Osteocyte (in vitro differentiated cells): ENCODE measurements at regions not wholly inside any gene's neighbourhood (a gene's known extent, or its start where the extent isn't known, plus 50 kb on each side); places are given as distances from the start of the nearest gene placed in this dataset.

Experiments used
- DNase-seq: peaks from one replicate; pipeline ENCODE4 v3.0.0; 2021; ENCODE audit warnings: mixed read lengths; ENCODE audit not compliant: unreplicated experiment; ENCODE audit errors: extremely low spot score
- H3K27ac Mint-ChIP-seq: one replicate; pipeline ENCODE4 v1.8.0; 2021; ENCODE audit warnings: mild to moderate bottlenecking, mixed read lengths; ENCODE audit not compliant: unreplicated experiment
- H3K27me3 Mint-ChIP-seq: one replicate; pipeline ENCODE4 v1.8.0; 2021; ENCODE audit warnings: mixed read lengths; ENCODE audit not compliant: unreplicated experiment
- H3K36me3 Mint-ChIP-seq: one replicate; pipeline ENCODE4 v1.8.0; 2021; ENCODE audit warnings: mixed read lengths; ENCODE audit not compliant: unreplicated experiment
- H3K4me1 Mint-ChIP-seq: one replicate; pipeline ENCODE4 v1.8.0; 2021; ENCODE audit warnings: mixed read lengths; ENCODE audit not compliant: unreplicated experiment
- H3K4me3 Mint-ChIP-seq: one replicate; pipeline ENCODE4 v1.8.0; 2021; ENCODE audit warnings: mild to moderate bottlenecking, moderate library complexity, mixed read lengths; ENCODE audit not compliant: unreplicated experiment
- H3K9me3 Mint-ChIP-seq: one replicate; pipeline ENCODE4 v1.8.0; 2021; ENCODE audit warnings: mixed read lengths; ENCODE audit not compliant: unreplicated experiment
- CTCF ChIP-seq: fragments of 200-600 bp; sonication (generic); IDR thresholded peaks from 2 replicates; pipeline ENCODE4 v1.5.0; 2021; ENCODE audit warnings: antibody characterized with exemption, mild to moderate bottlenecking, moderate library complexity

DNA sequence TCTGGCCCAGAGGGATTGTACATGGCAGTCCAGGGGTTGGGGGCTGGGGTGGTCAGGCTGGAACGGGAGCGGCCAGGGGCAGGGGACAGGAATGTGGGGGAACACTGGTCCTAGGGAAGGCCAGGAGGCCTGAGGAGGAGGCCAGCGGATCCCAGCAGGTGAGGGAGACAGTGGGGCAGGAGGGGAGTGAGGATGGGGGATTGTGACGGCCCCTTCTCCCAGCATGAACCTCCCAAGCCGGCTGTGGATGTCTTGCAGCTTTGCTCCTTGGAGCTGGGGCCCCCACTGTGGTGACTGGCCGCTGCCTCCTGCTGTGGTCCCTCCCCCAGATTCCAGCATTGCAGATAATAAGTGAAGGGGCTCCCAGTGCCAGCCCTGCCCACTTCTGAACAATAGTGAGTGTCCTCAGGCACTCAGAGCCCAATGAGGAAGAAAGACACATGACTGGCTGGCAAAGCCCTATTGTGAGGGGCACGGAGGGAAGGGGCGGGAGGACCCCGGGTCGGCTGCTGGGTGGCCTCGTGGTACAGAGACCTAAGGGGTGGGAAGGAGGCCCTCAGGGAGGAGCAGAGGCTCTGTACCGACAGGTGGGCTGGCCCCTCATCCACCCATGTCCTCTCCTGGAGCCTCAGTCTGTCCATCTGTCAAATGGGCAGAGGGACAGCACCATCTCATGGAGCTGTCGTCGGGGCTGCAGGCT, 215.0 kb downstream of the KIF26A start:
- Mint-ChIP-seq H3K4me1 (no peaks in the 10 kb centered on the region), H3K4me3 (no peak overlapping the region), H3K27ac (no peak overlapping the region), H3K27me3 (no peaks in the 10 kb centered on the region), H3K36me3 (no peaks in the 10 kb centered on the region), H3K9me3 (no peaks in the 10 kb centered on the region)
- no peak for DNase-seq
- no peak for TF ChIP-seq CTCF

- Mint-ChIP-seq H3K9me3 (no peaks in the 10 kb centered on the region), H3K4me3 (no peak overlapping the region), H3K27me3 (no peaks in the 10 kb centered on the region), H3K4me1 (no peaks in the 10 kb centered on the region), H3K36me3 (no peaks in the 10 kb centered on the region), H3K27ac (no peak overlapping the region)
- no peak for TF ChIP-seq CTCF
- DNase-seq = no peak
Measured at GRCh38 chr14:104353921-104354701, 215.7 kb downstream of the KIF26A start.

DNA sequence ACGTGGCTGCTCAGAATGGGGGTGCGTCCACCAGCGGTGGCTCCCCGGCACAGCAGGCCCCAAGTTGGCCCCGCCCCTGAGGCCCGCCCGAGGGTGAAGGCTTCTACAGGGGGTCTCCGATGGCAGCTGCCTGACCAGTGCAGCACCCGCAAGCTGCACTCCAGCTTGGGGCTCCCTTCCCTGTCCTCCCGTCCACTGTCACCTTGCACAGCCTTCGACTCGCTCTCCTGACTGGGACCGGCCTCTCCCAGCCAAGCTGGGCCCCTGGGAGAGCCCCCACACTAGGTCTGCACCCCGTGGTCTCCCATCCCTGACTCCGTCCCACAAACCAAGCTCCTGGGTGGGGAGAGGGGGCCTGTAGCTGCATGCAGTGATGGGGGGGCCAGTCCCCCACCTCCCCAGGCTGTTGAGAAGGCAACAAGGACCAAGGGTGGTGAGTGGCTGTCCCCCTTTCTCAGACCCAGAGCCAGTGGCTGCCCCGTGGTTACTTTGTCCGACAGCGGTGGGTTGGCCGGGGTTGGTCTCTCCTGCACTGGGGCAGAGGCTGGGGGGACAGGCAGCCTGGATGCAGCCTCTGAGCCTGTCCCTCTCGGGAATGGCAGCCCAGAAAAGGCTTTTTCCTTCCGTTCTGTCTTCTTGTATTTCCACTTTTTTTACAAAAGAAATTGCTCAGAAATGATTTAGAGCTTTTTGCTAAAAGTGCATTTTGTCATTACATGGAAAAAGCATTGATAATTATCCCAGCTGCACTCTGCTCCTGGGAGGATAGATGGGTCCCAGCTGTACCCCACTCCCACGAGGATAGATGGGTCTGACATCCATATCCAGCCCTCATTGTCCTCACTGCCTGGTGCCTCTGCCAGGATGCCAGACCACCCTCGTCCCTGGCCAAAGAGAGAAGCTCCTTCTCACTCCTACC, 217.0 kb downstream of the KIF26A start:
- no peaks in the 10 kb centered on the region for H3K27me3 Mint-ChIP-seq
- no peaks in the 10 kb centered on the region for H3K9me3 Mint-ChIP-seq
- no peak overlapping the region for H3K4me3 Mint-ChIP-seq
- no peak for DNase-seq
- H3K27ac Mint-ChIP-seq = no peak overlapping the region
- no peaks in the 10 kb centered on the region for H3K4me1 Mint-ChIP-seq
- no peak for TF ChIP-seq CTCF
- no peaks in the 10 kb centered on the region for H3K36me3 Mint-ChIP-seq

GRCh38 chr14:104356020-104356737, 217.8 kb downstream of the KIF26A start:
- Mint-ChIP-seq H3K36me3 (no peaks in the 10 kb centered on the region), H3K27me3 (no peaks in the 10 kb centered on the region), H3K4me3 (no peak overlapping the region), H3K4me1 (no peaks in the 10 kb centered on the region), H3K27ac (no peak overlapping the region), H3K9me3 (no peaks in the 10 kb centered on the region)
- DNase-seq = no peak
- TF ChIP-seq CTCF = no peak
